Fibroblast of villous mesenchyme (primary cell): ENCODE measurements at regions not wholly inside any gene's neighbourhood (a gene's known extent, or its start where the extent isn't known, plus 50 kb on each side); places are given as distances from the start of the nearest gene placed in this dataset.

Experiments
- DNase-seq: peaks from one replicate; pipeline ENCODE4 v3.0.0-alpha.2; 2010; ENCODE audit warnings: low read depth
- H3K4me3 ChIP-seq: 2 replicates; pipeline ENCODE4 v1.5.1; 2011; ENCODE audit warnings: low read depth, mild to moderate bottlenecking, low read length
- TF ChIP-seq, protein P1 (sequence below): IDR thresholded peaks from 2 replicates; pipeline ENCODE4 v1.5.1; 2012; ENCODE audit warnings: low read depth, mild to moderate bottlenecking, low read length; ENCODE audit not compliant: insufficient read depth

GRCh38 chr2:156691014-156691413 lies 254.8 kb downstream of the GPD2 start:
- TF ChIP-seq, protein P1, sequence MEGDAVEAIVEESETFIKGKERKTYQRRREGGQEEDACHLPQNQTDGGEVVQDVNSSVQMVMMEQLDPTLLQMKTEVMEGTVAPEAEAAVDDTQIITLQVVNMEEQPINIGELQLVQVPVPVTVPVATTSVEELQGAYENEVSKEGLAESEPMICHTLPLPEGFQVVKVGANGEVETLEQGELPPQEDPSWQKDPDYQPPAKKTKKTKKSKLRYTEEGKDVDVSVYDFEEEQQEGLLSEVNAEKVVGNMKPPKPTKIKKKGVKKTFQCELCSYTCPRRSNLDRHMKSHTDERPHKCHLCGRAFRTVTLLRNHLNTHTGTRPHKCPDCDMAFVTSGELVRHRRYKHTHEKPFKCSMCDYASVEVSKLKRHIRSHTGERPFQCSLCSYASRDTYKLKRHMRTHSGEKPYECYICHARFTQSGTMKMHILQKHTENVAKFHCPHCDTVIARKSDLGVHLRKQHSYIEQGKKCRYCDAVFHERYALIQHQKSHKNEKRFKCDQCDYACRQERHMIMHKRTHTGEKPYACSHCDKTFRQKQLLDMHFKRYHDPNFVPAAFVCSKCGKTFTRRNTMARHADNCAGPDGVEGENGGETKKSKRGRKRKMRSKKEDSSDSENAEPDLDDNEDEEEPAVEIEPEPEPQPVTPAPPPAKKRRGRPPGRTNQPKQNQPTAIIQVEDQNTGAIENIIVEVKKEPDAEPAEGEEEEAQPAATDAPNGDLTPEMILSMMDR: no peak
- DNase-seq: no peak
- H3K4me3 ChIP-seq: no peak overlapping the region

DNA sequence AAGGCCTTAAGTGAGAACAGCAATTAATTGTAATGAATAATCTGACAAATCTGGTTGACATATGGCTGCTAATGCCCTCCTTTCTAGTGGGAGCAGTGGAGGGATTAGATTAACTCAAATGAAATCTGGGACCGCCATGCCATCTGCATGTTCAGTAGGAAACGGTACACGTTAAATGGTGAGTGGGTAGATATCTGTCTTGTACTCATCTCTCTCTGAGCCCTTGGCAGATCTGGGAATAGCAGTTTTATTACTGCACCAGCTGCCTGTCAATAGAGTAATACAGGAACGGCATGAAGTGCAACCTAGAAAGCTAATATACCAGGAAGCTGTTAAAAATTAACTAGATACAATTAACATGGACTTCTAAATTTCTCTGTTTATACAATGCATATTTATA lies 258.8 kb downstream of the GPD2 start:
- no peak for DNase-seq
- TF ChIP-seq, protein P1: no peak
- H3K4me3 ChIP-seq: no peak overlapping the region

GRCh38 chr2:156695595-156695994 lies 259.4 kb downstream of the GPD2 start:
- H3K4me3 ChIP-seq: no peak overlapping the region
- no peak for DNase-seq
- TF ChIP-seq, protein P1: no peak

DNA sequence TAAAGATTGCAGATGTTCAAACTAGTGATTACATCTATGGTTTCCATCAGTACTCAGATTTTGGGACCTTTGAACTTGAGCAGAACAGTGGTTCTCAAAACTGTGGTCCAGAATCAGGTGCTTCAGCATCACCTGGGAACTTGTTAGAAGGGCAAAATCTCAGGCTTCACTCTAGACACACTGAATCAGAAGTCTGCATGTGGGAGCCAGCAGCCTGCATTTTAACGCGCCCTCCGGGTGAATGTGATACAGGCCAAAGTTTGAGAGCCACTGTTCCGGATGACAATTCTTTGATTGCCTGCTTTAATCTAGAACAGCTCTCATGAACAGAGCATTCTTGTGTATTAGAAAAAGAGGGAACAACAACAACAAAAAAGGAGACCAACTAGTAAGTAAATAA lies 261.7 kb downstream of the GPD2 start:
- no peak for DNase-seq
- no peak overlapping the region for H3K4me3 ChIP-seq
- TF ChIP-seq, protein P1: no peak

DNA sequence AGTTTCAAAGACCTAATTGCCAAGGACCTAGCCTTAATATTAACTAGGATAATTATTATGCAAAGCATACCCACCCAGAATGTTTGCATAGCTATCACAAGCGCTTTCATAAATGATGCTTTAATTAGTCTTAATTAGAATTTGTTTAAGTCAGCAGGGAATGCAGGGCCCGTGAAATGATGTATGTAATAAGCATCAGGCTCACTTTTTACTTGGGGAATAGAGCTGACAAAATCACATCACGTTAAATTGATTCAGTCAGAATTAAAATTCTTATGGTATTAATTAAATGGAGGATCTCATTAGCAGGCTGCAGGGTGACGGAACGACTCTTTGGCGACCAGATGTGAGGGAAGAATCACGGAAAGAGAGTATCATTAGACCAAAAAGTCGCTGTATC lies 264.5 kb downstream of the GPD2 start:
- TF ChIP-seq, protein P1: no peak
- no peak overlapping the region for H3K4me3 ChIP-seq
- DNase-seq: no peak

DNA sequence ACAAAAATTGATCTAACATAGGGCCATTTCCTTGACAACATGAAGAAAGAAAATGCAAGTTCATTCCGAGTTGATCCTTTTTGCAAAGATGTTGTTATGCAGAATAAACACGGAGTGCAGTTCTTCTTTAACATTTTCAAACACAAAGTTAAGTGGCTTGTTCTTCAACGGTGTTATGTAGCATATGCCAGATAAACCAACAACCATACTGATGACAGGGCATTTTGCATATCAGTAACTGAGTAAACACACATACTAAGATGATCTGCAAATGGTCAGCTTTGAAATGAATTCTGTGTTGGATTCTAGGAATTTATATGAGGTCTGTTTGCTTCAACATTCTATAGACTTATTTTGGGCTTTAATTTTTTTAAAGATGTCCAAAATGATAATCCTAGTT lies 266.4 kb downstream of the GPD2 start:
- no peak for DNase-seq
- TF ChIP-seq, protein P1: no peak
- no peak overlapping the region for H3K4me3 ChIP-seq

GRCh38 chr2:156703642-156704041 lies 267.5 kb downstream of the GPD2 start:
- no peak overlapping the region for H3K4me3 ChIP-seq
- TF ChIP-seq, protein P1: no peak
- DNase-seq: no peak
